BE2C (cell line): ENCODE measurements at regions not wholly inside any gene's neighbourhood (a gene's known extent, or its start where the extent isn't known, plus 50 kb on each side); places are given as distances from the start of the nearest gene placed in this dataset.

ENCODE experiments used
- DNase-seq: peaks from one replicate; pipeline ENCODE4 v3.0.0-alpha.2; 2020
- H3K27me3 ChIP-seq: fragments of 250-450 bp; sonication (Bioruptor Pico); 2 replicates; pipeline ENCODE4 v1.5.1; 2020; ENCODE audit warnings: mild to moderate bottlenecking
- H3K36me3 ChIP-seq: fragments of 250-450 bp; sonication (Bioruptor Pico); 2 replicates; pipeline ENCODE4 v1.5.1; 2020; ENCODE audit warnings: mild to moderate bottlenecking
- H3K4me1 ChIP-seq: fragments of 250-450 bp; sonication (Bioruptor Pico); 2 replicates; pipeline ENCODE4 v1.5.1; 2020
- H3K4me3 ChIP-seq: 2 replicates; pipeline ENCODE4 v1.5.1; 2011; ENCODE audit warnings: low read depth, low read length
- H3K9me3 ChIP-seq: fragments of 250-450 bp; sonication (Bioruptor Pico); 2 replicates; pipeline ENCODE4 v1.5.1; 2020
- CTCF ChIP-seq: IDR thresholded peaks from 2 replicates; pipeline ENCODE4 v1.5.1; 2012; ENCODE audit warnings: mild to moderate bottlenecking, low read depth, low read length

DNA sequence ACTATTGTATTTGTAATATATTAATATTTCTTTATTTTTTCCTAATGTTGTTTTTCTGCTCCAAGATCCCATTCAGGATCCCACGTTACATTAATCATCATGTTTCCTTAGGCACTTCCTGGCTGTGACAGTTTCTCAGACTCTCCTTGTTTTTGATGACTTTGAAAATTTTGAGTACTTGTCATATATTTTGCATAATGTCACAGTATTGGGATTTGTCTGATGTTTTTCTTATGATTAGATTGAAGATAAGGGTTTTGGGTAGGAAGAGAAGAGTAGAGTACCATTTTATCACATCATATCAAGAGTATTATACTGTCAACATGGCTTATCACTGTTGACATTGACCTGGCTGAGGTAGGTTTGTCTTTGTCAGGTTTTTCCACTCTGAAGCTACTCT, 146.3 kb upstream of the TPK1 start:
- no peaks in the 10 kb centered on the region for H3K27me3 ChIP-seq
- no peak overlapping the region for H3K4me3 ChIP-seq
- DNase-seq, result no peak
- no peak for TF ChIP-seq CTCF
- no peaks in the 10 kb centered on the region for H3K9me3 ChIP-seq
- H3K36me3 ChIP-seq, result no peaks in the 10 kb centered on the region
- no peaks in the 10 kb centered on the region for H3K4me1 ChIP-seq

GRCh38 chr7:144975882-144976281, 140.0 kb upstream of the TPK1 start:
- TF ChIP-seq CTCF, result no peak
- Histone ChIP-seq H3K27me3 (no peaks in the 10 kb centered on the region), H3K9me3 (no peaks in the 10 kb centered on the region)

DNA sequence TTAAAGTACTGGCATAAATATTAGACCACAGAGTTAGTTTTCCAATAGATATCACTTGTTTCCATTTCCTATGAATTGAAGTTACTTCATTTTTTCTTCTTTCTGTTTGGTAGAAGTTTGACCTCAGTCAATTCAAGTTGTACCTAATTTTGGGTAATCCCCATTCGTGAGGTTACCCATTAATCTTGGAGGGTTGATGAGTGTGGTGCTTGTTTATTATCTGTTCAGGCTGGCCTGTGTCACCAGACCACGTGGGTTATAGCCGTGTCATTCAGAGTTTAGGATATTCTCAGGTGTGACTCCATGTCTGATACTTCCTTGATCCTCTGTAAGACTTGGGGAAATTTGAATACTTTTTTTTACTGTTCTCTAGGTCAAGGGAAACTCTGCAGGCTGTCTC, 133.9 kb upstream of the TPK1 start:
- Histone ChIP-seq H3K4me3 (no peak overlapping the region), H3K27me3 (no peaks in the 10 kb centered on the region), H3K4me1 (no peaks in the 10 kb centered on the region), H3K9me3 (no peaks in the 10 kb centered on the region), H3K36me3 (no peaks in the 10 kb centered on the region)
- no peak for TF ChIP-seq CTCF
- no peak for DNase-seq

More at GRCh38 chr7:144975882-144976281, 140.0 kb upstream of the TPK1 start:
- H3K4me1 ChIP-seq, result no peaks in the 10 kb centered on the region
- no peak overlapping the region for H3K4me3 ChIP-seq
- H3K36me3 ChIP-seq, result no peaks in the 10 kb centered on the region
- DNase-seq, result no peak

- DNase-seq, result no peak
- no peaks in the 10 kb centered on the region for H3K27me3 ChIP-seq
Observed at GRCh38 chr7:144960763-144961162, 124.9 kb upstream of the TPK1 start.

GRCh38 chr7:144957998-144958397, 122.1 kb upstream of the TPK1 start:
- no peaks in the 10 kb centered on the region; the same call in 1 of the 2 replicates for H3K9me3 ChIP-seq
- no peaks in the 10 kb centered on the region for H3K4me1 ChIP-seq
- no peaks in the 10 kb centered on the region for H3K27me3 ChIP-seq
- no peak overlapping the region for H3K4me3 ChIP-seq
- no peaks in the 10 kb centered on the region for H3K36me3 ChIP-seq
- no peak for DNase-seq
- no peak for TF ChIP-seq CTCF

More at GRCh38 chr7:144960763-144961162, 124.9 kb upstream of the TPK1 start:
- Histone ChIP-seq H3K36me3 (no peaks in the 10 kb centered on the region), H3K4me1 (no peaks in the 10 kb centered on the region), H3K4me3 (no peak overlapping the region), H3K9me3 (no peaks in the 10 kb centered on the region; the same call in 1 of the 2 replicates)
- no peak for TF ChIP-seq CTCF

- TF ChIP-seq CTCF, result no peak
- Histone ChIP-seq H3K27me3 (no peaks in the 10 kb centered on the region), H3K4me1 (no peaks in the 10 kb centered on the region), H3K9me3 (no peaks in the 10 kb centered on the region; the same call in 1 of the 2 replicates), H3K4me3 (no peak overlapping the region), H3K36me3 (no peaks in the 10 kb centered on the region)
- no peak for DNase-seq
Observed at GRCh38 chr7:144955422-144955821, 119.6 kb upstream of the TPK1 start.
